Lung (tissue), 11 donors: ENCODE measurements at regions not wholly inside any gene's neighbourhood (a gene's known extent, or its start where the extent isn't known, plus 50 kb on each side); places are given as distances from the start of the nearest gene placed in this dataset.

Experiments
- ATAC-seq: fragments of 200-7000 bp; cut with Tn5 transposase; one replicate; pipeline ENCODE4 v1.9.1; 2020; ENCODE audit warnings: moderate number of reproducible peaks; ENCODE audit not compliant: insufficient read depth, low FRiP score
- DNase-seq, 3 donors: peaks; one replicate each; pipeline ENCODE4 v3.0.0-alpha.2; 2013 to 2017
- H3K27ac ChIP-seq, 2 donors: one replicate each; pipeline ENCODE4 v1.5.1; 2013; ENCODE audit warnings: mild to moderate bottlenecking in 2 of 2, moderate library complexity in 2 of 2, control low read depth in 1 of 2, inconsistent platforms in 1 of 2, low read depth in 1 of 2, low read length in 1 of 2
- H3K27me3 ChIP-seq, 3 donors: one replicate each; pipeline ENCODE4 v1.5.1; 2013; ENCODE audit warnings: low read length in 2 of 3; ENCODE audit not compliant: control insufficient read depth in 3 of 3, insufficient read depth in 3 of 3
- H3K36me3 ChIP-seq, 4 donors: one replicate each; pipeline ENCODE4 v1.5.1; 2013; ENCODE audit warnings: low read length in 4 of 4, mild to moderate bottlenecking in 1 of 4, moderate library complexity in 1 of 4; ENCODE audit not compliant: control insufficient read depth in 4 of 4, insufficient read depth in 4 of 4
- H3K4me1 ChIP-seq, 5 donors: one replicate each; pipeline ENCODE4 v1.5.1; 2013; ENCODE audit warnings: low read length in 5 of 5, mild to moderate bottlenecking in 2 of 5, moderate library complexity in 1 of 5; ENCODE audit not compliant: control insufficient read depth in 5 of 5, insufficient read depth in 5 of 5
- H3K4me3 ChIP-seq: one replicate; pipeline ENCODE4 v1.5.1; 2013; ENCODE audit warnings: mild to moderate bottlenecking, control low read depth, moderate library complexity
- H3K9ac ChIP-seq, 2 donors: one replicate each; pipeline ENCODE4 v1.5.1; 2013; ENCODE audit warnings: low read length in 2 of 2, control low read depth in 1 of 2; ENCODE audit not compliant: insufficient read depth in 1 of 2
- H3K9me3 ChIP-seq, 4 donors: one replicate each; pipeline ENCODE4 v1.5.1; 2013; ENCODE audit warnings: low read length in 3 of 4, mild to moderate bottlenecking in 1 of 4, moderate library complexity in 1 of 4; ENCODE audit not compliant: control insufficient read depth in 4 of 4, insufficient read depth in 3 of 4
- CTCF ChIP-seq: IDR thresholded peaks from 2 replicates; pipeline ENCODE4 v1.5.1; 2012; ENCODE audit warnings: mild to moderate bottlenecking; ENCODE audit errors: control extremely low read depth, extremely low read depth
- WGBS, 2 donors: extraction: QIAGEN DNeasy Blood & Tissue Kit; methylation state at CpG; one replicate each; pipeline ENCODE4 v1.1.7; 2013; 5-methylcytosine and 5-hydroxymethylcytosine counted together
- donor health status: control.
- donor health status: control.
- donor health status: Bipolar disorder and iron deficiency.
- donor health status: healthy.
- donor health status: DM: yes; HTN: yes; CAD: no.

GRCh38 chr10:7036951-7037350, 373.9 kb downstream of the SFMBT2 start:
- Histone ChIP-seq H3K9me3 (no peaks in the 10 kb centered on the region), H3K27me3 (peaks cover 0 to 4% (median 2%) of the 10 kb centered on the region in 3 donors), H3K4me3 (no peak overlapping the region), H3K36me3 (no peaks in the 10 kb centered on the region), H3K9ac (no peak overlapping the region), H3K4me1 (no peaks in the 10 kb centered on the region), H3K27ac (no peak overlapping the region)
- DNase-seq (no peak), ATAC-seq (no peak)
- WGBS, 2 donors = 64 to 67% methylated on average over 2 of the region's 2 CpGs
- TF ChIP-seq CTCF = no peak

GRCh38 chr10:7035126-7035761, 375.6 kb downstream of the SFMBT2 start:
- peaks cover 0 to 4% (median 2%) of the 10 kb centered on the region in 3 donors for H3K27me3 ChIP-seq
- 59 to 65% methylated on average over 10 of the region's 10 CpGs for WGBS, 2 donors
- no peaks in the 10 kb centered on the region for H3K9me3 ChIP-seq
- no peak for TF ChIP-seq CTCF
- DNase-seq = no peak
- H3K9ac ChIP-seq = no peak overlapping the region
- no peak overlapping the region for H3K27ac ChIP-seq
- H3K36me3 ChIP-seq = no peaks in the 10 kb centered on the region
- no peak for ATAC-seq
- H3K4me3 ChIP-seq = no peak overlapping the region
- H3K4me1 ChIP-seq = no peaks in the 10 kb centered on the region

GRCh38 chr10:7033031-7033430, 377.8 kb downstream of the SFMBT2 start:
- no peak overlapping the region for H3K9ac ChIP-seq
- no peaks in the 10 kb centered on the region for H3K4me1 ChIP-seq
- H3K4me3 ChIP-seq = no peak overlapping the region
- no peak overlapping the region for H3K27ac ChIP-seq
- ATAC-seq = no peak
- no peak for DNase-seq
- 86 to 91% methylated on average over 1 of the region's 1 CpG for WGBS, 2 donors
- TF ChIP-seq CTCF = no peak
- H3K36me3 ChIP-seq = no peaks in the 10 kb centered on the region
- H3K9me3 ChIP-seq = no peaks in the 10 kb centered on the region
- peaks cover 0 to 2% (median 0%) of the 10 kb centered on the region in 3 donors for H3K27me3 ChIP-seq
